Coronary artery (tissue), 2 donors: ENCODE measurements at regions not wholly inside any gene's neighbourhood (a gene's known extent, or its start where the extent isn't known, plus 50 kb on each side); places are given as distances from the start of the nearest gene placed in this dataset.
"Not testable (repeated sequence)": the region's sequence is repeated elsewhere in the genome, so short reads cannot be mapped to it uniquely, and the experiment has no call there.

Experiments
- DNase-seq: peaks from one replicate; pipeline ENCODE4 v3.0.0-alpha.2; 2017; ENCODE audit warnings: low spot score
- H3K27ac ChIP-seq, 2 donors: fragments of 200-600 bp; sonication (generic); one replicate each; pipeline ENCODE4 v1.5.1; 2016 to 2019
- H3K4me3 ChIP-seq: fragments of 200-600 bp; sonication (generic); 2 replicates; pipeline ENCODE4 v1.5.1; 2016; ENCODE audit warnings: mild to moderate bottlenecking, moderate library complexity
- CTCF ChIP-seq: fragments of 200-600 bp; sonication (generic); IDR thresholded peaks from one replicate; pipeline ENCODE4 v1.5.1; 2019; ENCODE audit warnings: antibody characterized with exemption

DNA sequence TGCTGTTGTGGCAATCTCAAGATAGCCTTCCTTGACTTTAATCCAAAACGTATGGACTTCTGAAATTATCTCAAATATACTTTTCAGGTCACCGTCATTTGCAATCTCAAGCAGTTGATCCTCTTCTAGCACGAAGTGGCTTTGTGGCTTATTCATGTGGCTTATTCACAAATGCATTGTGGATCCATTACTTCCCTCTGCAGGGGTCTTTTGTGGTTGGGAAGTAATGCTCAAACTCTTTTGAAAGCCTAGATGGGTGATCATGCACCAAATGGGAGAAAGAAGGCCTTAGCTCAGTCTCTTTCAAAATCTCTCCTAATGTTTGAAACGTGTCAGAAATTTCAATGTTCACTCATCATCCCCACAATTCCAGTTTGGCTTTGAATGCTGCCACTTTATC, 597.2 kb upstream of the CDH10 start:
- DNase-seq, result no peak

GRCh38 chr5:25238720-25239119, 593.9 kb upstream of the CDH10 start:
- H3K27ac ChIP-seq, DNase-seq, H3K4me3 ChIP-seq: not testable (repeated sequence)

More for the DNA sequence above, 597.2 kb upstream of the CDH10 start:
- TF ChIP-seq CTCF, result no peak
- no peak overlapping the region for H3K27ac ChIP-seq
- no peak overlapping the region for H3K4me3 ChIP-seq

DNA sequence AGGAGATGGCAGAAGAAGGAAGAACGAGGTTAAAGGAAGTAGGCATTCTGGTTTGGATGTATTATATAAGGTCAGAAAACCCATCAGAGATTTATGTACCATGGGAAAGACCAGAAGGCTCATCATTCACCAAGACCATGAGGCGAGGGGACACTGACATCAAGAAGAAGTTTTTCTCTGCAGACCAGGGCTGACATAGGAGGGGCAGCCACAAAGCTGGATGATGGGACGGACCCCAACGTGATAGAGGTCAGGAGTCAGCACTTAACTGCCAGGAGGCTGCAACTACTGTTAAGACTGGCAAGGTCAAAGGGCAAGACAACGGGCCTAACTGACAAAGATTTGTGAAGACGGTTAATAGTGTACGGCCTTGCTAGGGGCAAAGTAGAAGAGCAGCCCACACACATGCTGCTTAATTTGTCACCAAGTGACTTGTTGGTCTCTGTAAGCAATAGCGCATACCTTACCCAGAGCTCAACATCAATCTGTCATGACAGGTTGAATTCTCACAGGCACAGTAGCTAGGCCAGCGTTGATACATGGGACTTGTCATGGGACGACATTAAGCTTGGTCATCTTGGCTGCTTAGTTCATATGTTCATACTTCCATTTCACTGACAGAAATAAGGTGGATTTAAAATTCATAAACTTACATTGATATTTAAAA, 579.7 kb upstream of the CDH10 start:
- Histone ChIP-seq H3K27ac (no peak overlapping the region), H3K4me3 (no peak overlapping the region)
- DNase-seq, result no peak
- TF ChIP-seq CTCF, result no peak

GRCh38 chr5:25199902-25200301, 555.1 kb upstream of the CDH10 start:
- not testable (repeated sequence) for H3K4me3 ChIP-seq, DNase-seq, H3K27ac ChIP-seq

- Histone ChIP-seq H3K27ac (no peak overlapping the region), H3K4me3 (no peak overlapping the region)
- no peak for DNase-seq
- no peak for TF ChIP-seq CTCF
Observed at GRCh38 chr5:25190521-25191000, 545.8 kb upstream of the CDH10 start.

DNA sequence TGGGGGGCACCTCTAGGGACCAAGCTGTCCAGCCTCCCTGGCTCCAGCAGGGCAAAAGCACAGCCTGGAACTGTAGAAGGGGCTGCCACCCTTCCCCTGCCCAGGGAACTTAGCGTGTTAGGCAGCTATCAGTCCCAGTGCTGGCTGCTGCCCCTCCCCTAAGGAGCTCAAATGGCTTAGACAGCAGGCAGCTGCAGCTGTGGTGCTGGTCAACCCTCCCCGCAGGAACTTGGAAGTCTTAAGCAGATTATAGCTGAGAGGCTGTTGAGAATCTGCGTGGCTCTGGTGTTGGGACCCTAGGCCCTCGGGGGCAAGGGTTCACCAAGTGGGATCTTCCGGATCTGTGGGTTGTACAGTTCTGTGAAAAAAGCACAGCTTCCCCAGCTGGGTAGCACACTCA, 536.5 kb upstream of the CDH10 start:
- TF ChIP-seq CTCF, result no peak
- Histone ChIP-seq H3K27ac (no peak overlapping the region), H3K4me3 (no peak overlapping the region)
- DNase-seq, result no peak

GRCh38 chr5:25162616-25163015, 517.8 kb upstream of the CDH10 start:
- H3K27ac ChIP-seq, DNase-seq, H3K4me3 ChIP-seq: not testable (repeated sequence)

DNA sequence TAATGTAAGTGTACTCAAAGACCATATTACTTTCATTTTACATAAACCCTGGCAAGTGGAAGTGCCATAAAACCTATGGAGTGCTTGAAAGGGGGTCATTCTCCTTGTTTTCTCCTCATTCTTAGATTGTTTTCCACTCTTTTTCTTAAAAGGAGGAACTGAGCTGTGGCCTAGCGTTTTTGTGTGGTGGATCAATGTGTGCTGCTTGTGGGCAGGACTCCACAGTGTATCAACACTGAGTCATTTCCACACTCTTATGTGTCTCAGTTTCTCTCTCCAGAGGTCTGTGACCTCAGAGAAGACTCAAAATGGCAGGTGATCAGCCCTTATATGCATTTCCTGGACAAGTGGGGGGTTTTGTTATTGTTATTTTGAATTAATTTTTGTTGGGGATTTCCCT, 516.1 kb upstream of the CDH10 start:
- TF ChIP-seq CTCF, result no peak
- DNase-seq, result no peak
- Histone ChIP-seq H3K4me3 (no peak overlapping the region), H3K27ac (no peak overlapping the region)

GRCh38 chr5:25150819-25151218, 506.0 kb upstream of the CDH10 start:
- no peak overlapping the region for H3K27ac ChIP-seq
- H3K4me3 ChIP-seq, result no peak overlapping the region
- no peak for DNase-seq
- TF ChIP-seq CTCF, result no peak
